Esophagus muscularis mucosa (tissue), 4 donors: ENCODE measurements at regions not wholly inside any gene's neighbourhood (a gene's known extent, or its start where the extent isn't known, plus 50 kb on each side); places are given as distances from the start of the nearest gene placed in this dataset.

Experiments
- DNase-seq: peaks from one replicate; pipeline ENCODE4 v3.0.0-alpha.2; 2017; ENCODE audit errors: extremely low spot score
- H3K27ac ChIP-seq, 4 donors: fragments of 200-600 bp; sonication (generic); replicated peaks in 1 of 4; 1 replicate in 3 of 4; 2 replicates in 1 of 4; pipeline ENCODE4 v1.5.1; 2016 to 2019; ENCODE audit warnings: mild to moderate bottlenecking in 1 of 4
- H3K27me3 ChIP-seq, 4 donors: fragments of 200-600 bp; sonication (generic); one replicate each; pipeline versions ENCODE4 v1.5.1 to v1.6.0; 2016 to 2019
- H3K36me3 ChIP-seq, 4 donors: fragments of 200-600 bp; sonication (generic); one replicate each; pipeline ENCODE4 v1.5.1; 2016 to 2019
- H3K4me1 ChIP-seq, 4 donors: fragments of 200-600 bp; sonication (generic); one replicate each; pipeline ENCODE4 v1.5.1; 2016 to 2019
- H3K4me3 ChIP-seq, 4 donors: fragments of 200-600 bp; sonication (generic); 1 replicate in 2 of 4; 2 replicates in 2 of 4; pipeline ENCODE4 v1.5.1; 2016 to 2019; ENCODE audit warnings: mild to moderate bottlenecking in 4 of 4, moderate library complexity in 1 of 4
- H3K9me3 ChIP-seq, 4 donors: fragments of 200-600 bp; sonication (generic); 1 replicate in 3 of 4; 2 replicates in 1 of 4; pipeline ENCODE4 v1.5.1; 2016 to 2019
- EP300 ChIP-seq: sonication (generic); formaldehyde crosslinking; IDR thresholded peaks from one replicate; pipeline ENCODE4 v1.6.1; 2017; ENCODE audit warnings: antibody characterized with exemption
- POLR2A ChIP-seq: fragments of 450-650 bp; IDR thresholded peaks from one replicate; pipeline ENCODE4 v1.6.1; 2017; ENCODE audit warnings: antibody characterized with exemption, moderate library complexity, mild to moderate bottlenecking, low read depth
- POLR2AphosphoS5 ChIP-seq, 2 donors: sonication (generic); formaldehyde crosslinking; IDR thresholded peaks; one replicate each; pipeline ENCODE4 v1.6.1; 2017; ENCODE audit warnings: antibody characterized with exemption in 2 of 2
- WGBS: methylation state at CpG from one replicate; pipeline ENCODE4 v1.1.5; 2018; 5-methylcytosine and 5-hydroxymethylcytosine counted together
- intact Hi-C: fragments of 100-400 bp; cut with DNase I; formaldehyde crosslinking; loops from one replicate; pipeline ENCODE4 v1.15.1; 2023
- TF ChIP-seq, protein P1 (sequence below), 3 experiments: fragments of 200-600 bp in 2 of 3; fragments of 450-650 bp in 1 of 3; sonication (generic) in 2 of 3; IDR thresholded peaks; one replicate each; pipeline ENCODE4 v1.5.1; 2017 to 2019; ENCODE audit warnings: antibody characterized with exemption in 3 of 3, mild to moderate bottlenecking in 2 of 3, moderate library complexity in 1 of 3

DNA sequence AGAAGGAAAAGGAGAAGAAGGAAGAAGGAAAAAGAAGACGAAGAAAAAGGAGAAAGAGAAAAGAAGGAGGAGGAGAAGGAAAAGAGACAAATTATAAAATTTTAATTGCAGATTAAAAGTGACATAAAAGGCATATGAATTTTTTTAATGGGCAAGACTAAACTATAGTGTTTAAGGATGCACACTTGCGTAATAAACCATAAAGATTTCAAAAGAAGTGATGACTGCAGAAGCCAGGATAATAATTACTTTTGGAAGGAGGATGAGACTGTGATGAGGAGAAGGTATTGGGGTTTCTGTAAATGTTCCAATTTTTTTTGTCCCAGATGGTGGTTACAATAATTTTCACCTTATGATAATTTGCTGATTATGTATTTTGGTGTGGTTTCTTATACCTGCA, 243.1 kb upstream of the PKN2 start:
- H3K36me3 ChIP-seq: no peaks in the 10 kb centered on the region
- no peaks in the 10 kb centered on the region for H3K4me1 ChIP-seq
- DNase-seq: no peak
- H3K27me3 ChIP-seq: no peaks in the 10 kb centered on the region
- intact Hi-C loops: no loop called here
- WGBS: 91% methylated on average over 2 of the region's 2 CpGs
- H3K27ac ChIP-seq: no peak overlapping the region
- no peak overlapping the region for H3K4me3 ChIP-seq
- TF ChIP-seq POLR2A (no peak), POLR2AphosphoS5 (IDR thresholded peaks at IDR 0.05) (no peak), EP300 (no peak)
- TF ChIP-seq, protein P1, sequence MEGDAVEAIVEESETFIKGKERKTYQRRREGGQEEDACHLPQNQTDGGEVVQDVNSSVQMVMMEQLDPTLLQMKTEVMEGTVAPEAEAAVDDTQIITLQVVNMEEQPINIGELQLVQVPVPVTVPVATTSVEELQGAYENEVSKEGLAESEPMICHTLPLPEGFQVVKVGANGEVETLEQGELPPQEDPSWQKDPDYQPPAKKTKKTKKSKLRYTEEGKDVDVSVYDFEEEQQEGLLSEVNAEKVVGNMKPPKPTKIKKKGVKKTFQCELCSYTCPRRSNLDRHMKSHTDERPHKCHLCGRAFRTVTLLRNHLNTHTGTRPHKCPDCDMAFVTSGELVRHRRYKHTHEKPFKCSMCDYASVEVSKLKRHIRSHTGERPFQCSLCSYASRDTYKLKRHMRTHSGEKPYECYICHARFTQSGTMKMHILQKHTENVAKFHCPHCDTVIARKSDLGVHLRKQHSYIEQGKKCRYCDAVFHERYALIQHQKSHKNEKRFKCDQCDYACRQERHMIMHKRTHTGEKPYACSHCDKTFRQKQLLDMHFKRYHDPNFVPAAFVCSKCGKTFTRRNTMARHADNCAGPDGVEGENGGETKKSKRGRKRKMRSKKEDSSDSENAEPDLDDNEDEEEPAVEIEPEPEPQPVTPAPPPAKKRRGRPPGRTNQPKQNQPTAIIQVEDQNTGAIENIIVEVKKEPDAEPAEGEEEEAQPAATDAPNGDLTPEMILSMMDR (IDR thresholded peaks at IDR 0.05): no peak
- H3K9me3 ChIP-seq: peaks cover 0 to 19% (median 0%) of the 10 kb centered on the region in 4 donors

DNA sequence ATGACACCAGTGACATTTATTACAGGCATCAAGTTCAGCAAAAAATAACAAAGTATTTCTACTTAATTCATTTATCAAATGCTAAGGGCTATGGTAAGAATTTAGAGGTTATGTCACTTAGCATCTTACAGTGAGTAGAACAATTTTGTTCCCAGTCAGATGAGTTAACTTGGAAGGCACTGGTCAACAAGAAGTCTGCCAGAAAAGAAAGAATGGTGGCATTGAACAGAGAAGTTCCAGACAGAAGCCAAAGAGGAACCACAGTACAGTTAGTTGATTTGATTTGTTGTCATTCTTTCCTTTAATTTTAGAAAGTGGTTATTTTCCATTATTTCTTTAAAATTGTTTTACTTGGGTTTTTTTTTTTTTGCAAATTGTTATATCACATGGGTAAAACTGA, 232.2 kb upstream of the PKN2 start:
- intact Hi-C loops: no loop called here
- no peak for DNase-seq
- TF ChIP-seq POLR2A: no peak
- TF ChIP-seq, protein P1 (IDR thresholded peaks at IDR 0.05): no peak
- no peak for TF ChIP-seq EP300
- TF ChIP-seq POLR2AphosphoS5 (IDR thresholded peaks at IDR 0.05): no peak
- Histone ChIP-seq H3K9me3 (peaks cover 0 to 6% (median 0%) of the 10 kb centered on the region in 4 donors), H3K27ac (no peak overlapping the region), H3K36me3 (no peaks in the 10 kb centered on the region), H3K4me1 (no peaks in the 10 kb centered on the region), H3K27me3 (no peaks in the 10 kb centered on the region), H3K4me3 (no peak overlapping the region)

DNA sequence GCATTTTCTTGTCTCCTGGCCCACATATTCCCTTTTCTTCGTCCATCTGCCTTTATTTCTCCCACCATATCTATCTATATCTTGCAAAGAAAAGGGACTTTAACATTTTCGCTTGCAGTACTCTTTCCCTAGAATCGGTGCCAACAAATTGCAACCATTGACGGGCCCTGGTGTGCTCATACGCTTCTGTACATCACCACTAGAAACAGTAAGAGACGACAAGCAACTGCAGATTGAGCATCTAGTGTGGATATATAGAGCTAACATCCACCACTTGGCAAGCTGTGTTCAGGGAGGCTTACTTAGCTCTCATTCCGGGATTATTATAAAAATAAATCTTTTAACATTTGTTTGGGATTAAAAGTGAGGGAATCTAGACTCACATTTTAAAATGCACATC, 230.8 kb upstream of the PKN2 start:
- TF ChIP-seq, protein P1 (IDR thresholded peaks at IDR 0.05): no peak
- TF ChIP-seq POLR2A (no peak), EP300 (no peak), POLR2AphosphoS5 (IDR thresholded peaks at IDR 0.05) (no peak)
- 82% methylated on average over 7 of the region's 7 CpGs for WGBS

DNA sequence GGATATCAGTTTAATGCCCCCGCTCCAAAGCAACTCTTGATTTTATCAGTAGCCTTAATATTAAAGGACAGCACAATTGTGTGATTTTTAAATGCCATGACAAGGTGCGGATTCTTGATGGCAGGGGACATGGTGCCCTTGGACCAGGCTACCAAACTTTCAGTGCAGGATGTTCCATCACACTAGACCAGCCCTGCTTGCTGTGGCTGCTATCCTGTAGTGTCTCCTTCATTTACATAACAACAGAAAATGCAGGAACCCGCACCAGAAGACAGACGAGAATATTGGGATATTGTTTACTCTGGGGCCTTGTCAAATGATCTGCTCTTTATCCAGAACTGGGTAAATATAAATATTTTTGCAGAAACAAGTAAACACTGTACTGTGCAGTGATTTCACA, 229.3 kb upstream of the PKN2 start:
- H3K4me3 ChIP-seq: no peak overlapping the region
- no peaks in the 10 kb centered on the region for H3K4me1 ChIP-seq
- intact Hi-C loops: no loop called here
- H3K9me3 ChIP-seq: peaks cover 0 to 3% (median 0%) of the 10 kb centered on the region in 4 donors
- no peaks in the 10 kb centered on the region for H3K27me3 ChIP-seq
- WGBS: 84% methylated on average over 4 of the region's 4 CpGs
- DNase-seq: no peak
- no peak for TF ChIP-seq POLR2AphosphoS5 (IDR thresholded peaks at IDR 0.05)
- no peak for TF ChIP-seq POLR2A
- TF ChIP-seq EP300: no peak
- TF ChIP-seq, protein P1 (IDR thresholded peaks at IDR 0.05): no peak
- no peaks in the 10 kb centered on the region for H3K36me3 ChIP-seq
- H3K27ac ChIP-seq: no peak overlapping the region

More for the DNA sequence above, 230.8 kb upstream of the PKN2 start:
- Histone ChIP-seq H3K27me3 (no peaks in the 10 kb centered on the region), H3K27ac (no peak overlapping the region), H3K9me3 (peaks cover 0 to 6% (median 0%) of the 10 kb centered on the region in 4 donors), H3K4me3 (no peak overlapping the region), H3K36me3 (no peaks in the 10 kb centered on the region), H3K4me1 (no peaks in the 10 kb centered on the region)
- DNase-seq: no peak
- intact Hi-C loops: no loop called here

DNA sequence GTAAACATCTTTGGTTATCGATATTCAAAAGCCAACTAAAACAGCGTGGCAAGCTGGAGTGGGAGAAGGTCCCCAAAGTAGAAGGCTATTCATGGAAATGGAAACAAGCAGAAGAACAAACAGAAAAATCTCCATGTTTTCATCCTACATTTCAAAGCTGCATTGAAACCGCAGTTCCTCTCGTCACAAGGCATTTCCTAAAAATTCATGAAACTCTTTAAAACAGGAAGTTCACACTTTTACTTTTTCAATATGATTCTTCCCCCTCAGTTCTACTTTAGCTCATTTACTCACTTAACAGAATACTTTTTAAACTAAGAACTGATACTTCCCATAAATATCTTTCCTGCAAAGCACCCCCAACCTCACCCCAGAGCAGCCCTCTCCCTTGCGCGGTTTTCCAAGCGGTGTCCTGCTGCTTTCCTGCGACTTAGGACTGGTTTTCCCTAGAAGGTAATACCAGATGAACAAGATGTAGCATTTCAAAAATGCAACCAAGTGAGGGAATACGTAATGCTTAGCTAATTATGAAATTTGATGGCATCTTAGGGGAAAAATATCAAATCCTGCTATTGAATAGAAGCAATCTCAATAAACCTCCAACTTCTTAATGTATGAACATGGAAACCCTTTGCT, 228.3 kb upstream of the PKN2 start:
- intact Hi-C loops: no loop called here
- TF ChIP-seq EP300: no peak
- no peak for TF ChIP-seq POLR2A
- TF ChIP-seq, protein P1 (IDR thresholded peaks at IDR 0.05): no peak
- TF ChIP-seq POLR2AphosphoS5 (IDR thresholded peaks at IDR 0.05): no peak
- H3K27me3 ChIP-seq: no peaks in the 10 kb centered on the region

More for the DNA sequence above, 228.3 kb upstream of the PKN2 start:
- H3K9me3 ChIP-seq: no peaks in the 10 kb centered on the region
- peaks cover 0 to 4% (median under 1%) of the 10 kb centered on the region in 4 donors for H3K4me1 ChIP-seq
- H3K4me3 ChIP-seq: no peak overlapping the region
- WGBS: 67% methylated on average over 9 of the region's 9 CpGs
- no peak overlapping the region for H3K27ac ChIP-seq
- no peak for DNase-seq
- H3K36me3 ChIP-seq: no peaks in the 10 kb centered on the region
